HG03060 (cell line): ENCODE measurements at regions not wholly inside any gene's neighbourhood (a gene's known extent, or its start where the extent isn't known, plus 50 kb on each side); places are given as distances from the start of the nearest gene placed in this dataset.
"Not testable (repeated sequence)": the region's sequence is repeated elsewhere in the genome, so short reads cannot be mapped to it uniquely, and the experiment has no call there.

Experiments used
- ATAC-seq: cut with Tn5 transposase; IDR thresholded peaks from one replicate; pipeline ENCODE4 v1.9.1; 2021; ENCODE audit warnings: low read depth, moderate number of reproducible peaks; ENCODE audit not compliant: unreplicated experiment

DNA sequence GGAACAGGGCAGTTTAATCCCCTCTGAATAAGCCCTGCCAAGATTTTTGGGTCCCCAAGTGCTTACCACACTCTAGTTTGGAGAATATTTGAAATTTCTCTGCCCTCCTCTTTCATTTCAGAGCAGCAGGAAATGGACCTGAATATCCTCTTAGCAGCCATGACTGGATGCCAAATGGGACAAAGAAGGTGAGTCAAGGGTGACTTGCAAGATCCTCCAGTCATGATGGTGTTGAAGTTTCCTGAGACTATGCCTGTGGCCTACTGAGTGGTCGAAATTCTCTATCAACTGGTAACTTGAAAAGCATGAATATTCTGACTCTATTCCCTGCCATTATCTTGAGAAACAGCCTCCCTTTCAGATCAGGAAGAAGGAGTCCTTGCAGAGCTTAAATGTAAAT is 1674.7 kb upstream of the SEL1L start:
- no peak for ATAC-seq

DNA sequence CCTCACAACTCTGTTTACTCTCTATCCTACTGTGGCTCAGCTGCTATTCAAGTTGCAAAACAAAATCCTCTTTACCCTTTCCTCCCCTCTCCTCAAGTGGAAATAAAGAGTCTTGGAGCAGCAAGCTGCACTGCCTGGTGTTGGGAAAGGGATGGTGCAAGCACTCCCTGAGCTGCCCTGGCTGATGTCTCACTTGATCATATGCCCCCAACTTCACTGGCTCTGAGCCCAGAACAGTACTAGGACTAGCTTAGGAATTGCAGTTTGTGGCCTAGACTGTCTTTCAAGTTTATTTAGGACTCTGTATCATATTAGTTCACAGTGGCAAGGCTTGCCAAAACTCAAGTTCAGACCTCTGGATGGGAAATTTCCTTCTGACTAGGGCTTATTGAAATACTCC is 1683.8 kb upstream of the SEL1L start:
- no peak for ATAC-seq

- ATAC-seq, result no peak
These were observed 1714.4 kb upstream of the SEL1L start for GRCh38 chr14:83247924-83248639.

- no peak for ATAC-seq
These were observed 1717.7 kb upstream of the SEL1L start for GRCh38 chr14:83251402-83251801.

GRCh38 chr14:83253870-83254269 is 1720.2 kb upstream of the SEL1L start:
- ATAC-seq, result no peak

DNA sequence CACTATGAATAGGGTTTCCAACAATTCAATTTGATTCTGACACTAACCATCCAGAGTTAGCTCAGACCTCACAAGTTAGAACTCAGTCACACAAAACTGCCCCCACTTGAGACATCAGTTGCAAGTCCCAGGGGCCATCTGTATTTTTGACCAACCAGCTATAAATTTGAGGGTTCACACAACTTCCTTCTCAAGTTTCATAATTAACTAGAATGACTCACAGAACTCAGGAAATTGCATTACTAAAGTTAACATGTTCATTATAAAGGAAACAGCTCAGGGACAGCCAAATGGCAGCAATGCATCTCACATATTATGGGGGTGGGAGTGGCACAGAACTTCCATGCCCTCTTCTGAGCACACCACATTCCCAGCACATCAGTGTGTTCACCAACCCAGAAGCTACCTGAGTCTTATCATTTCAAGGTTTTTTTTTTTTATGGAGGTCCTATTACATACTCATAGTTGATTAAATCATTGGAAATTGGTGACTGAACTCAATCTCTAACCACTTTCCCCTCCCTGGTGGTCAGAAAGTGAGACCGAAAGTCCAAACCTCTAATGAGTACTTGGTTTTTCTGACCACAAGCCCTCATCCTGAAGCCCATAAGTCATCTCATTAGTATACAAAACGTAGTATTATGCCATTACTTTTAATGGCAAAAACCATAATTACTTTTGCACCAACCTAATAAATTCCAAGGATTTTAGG is 1721.5 kb upstream of the SEL1L start:
- peak; percentile 38 for ATAC-seq

DNA sequence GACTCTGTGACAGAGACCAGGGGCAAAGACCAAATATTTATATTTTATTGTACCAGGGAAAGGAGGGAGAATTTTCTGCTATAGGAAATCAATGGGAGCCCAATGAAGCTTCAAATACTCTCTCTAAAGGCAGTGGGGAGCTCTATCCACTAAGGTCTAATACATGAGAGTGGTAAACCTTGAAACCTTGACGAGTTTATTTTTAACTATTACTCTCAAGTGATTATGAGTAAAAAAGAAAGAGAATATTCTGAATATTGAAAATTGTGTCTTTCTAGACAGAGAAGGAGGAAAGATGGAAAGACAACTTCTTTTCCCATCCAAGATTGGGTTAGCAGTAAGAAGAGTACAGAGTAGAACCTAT is 1722.1 kb upstream of the SEL1L start:
- no peak for ATAC-seq

GRCh38 chr14:83257466-83258439 is 1724.1 kb upstream of the SEL1L start:
- no peak for ATAC-seq

- ATAC-seq, result no peak
These were observed 1727.1 kb upstream of the SEL1L start for GRCh38 chr14:83260751-83261150.

GRCh38 chr14:83269583-83269982 is 1735.9 kb upstream of the SEL1L start:
- no peak for ATAC-seq

DNA sequence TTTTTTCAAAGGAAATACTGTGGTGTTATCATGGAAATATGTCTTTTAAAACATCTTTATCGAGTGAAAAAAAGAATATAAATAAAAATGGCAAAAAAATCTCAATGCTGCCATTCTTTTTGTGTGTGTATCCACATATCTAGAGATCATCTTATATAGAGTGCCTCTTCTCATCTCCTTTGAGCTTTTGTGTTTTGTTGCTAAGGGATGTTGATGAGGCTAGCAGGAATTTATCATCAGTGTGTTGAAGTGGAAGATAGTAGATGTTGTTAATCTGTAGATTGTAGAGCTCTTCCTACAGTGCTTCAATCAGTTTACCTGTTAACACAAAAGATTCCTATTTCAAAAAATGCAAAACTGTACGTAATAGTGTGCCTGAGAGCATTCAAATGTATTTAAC is 1738.0 kb upstream of the SEL1L start:
- no peak for ATAC-seq

DNA sequence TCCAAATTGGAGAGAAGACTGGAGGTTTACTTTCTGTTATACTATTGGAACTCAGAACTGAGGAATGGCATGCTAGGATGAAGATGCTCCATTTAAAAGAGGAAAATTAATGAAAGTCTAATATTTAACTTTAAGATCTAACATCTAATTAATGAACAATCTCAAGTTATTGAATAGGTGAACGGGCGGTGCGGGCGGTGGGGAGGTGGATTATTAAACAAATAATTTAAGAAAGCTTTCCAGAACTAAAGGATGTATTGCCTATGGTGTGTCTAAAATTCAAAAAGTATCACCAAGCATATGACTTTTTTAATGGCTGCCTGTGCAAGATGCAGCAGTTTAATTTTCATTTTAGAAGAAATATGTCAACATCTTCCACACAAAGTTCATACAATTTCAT is 1747.1 kb upstream of the SEL1L start:
- ATAC-seq, result no peak

GRCh38 chr14:83282706-83283105 is 1749.1 kb upstream of the SEL1L start:
- no peak for ATAC-seq

DNA sequence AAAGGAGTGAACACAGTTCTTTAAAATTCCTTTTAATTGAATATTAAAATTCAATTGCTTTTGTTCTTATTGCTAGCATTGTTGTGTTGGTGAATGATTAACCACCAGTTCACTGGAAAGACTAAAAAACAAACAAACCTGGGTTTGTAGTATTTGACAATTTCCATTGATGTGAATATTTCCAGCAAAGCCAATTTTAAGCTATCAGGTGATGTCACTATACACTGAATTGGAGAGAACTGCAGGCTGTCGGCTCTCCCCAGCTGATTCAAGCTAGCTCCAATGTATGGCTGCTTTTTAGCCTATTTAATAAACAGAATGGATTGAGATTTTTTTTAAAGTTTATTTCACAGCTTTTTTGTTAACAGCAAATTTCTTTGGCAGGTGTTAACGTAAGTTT is 1753.6 kb upstream of the SEL1L start:
- ATAC-seq, result no peak

DNA sequence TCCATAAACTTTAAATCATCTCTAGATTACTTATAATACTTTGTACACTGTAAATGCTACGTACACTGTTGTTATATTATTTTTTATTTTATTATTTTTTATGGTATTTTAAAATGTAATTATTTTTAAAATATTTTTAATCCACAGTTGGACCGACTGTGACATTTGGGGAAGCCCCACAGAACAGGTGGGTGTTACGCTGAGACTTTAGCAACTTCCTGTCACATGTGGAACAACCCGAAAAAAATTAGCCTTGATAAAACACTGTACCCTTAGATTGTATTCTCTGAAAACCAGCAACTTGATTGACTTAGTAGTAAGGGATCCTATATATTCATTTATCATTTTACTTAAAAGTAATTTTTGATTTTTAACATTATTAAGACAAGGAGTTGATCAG is 1755.7 kb upstream of the SEL1L start:
- no peak for ATAC-seq

GRCh38 chr14:83289896-83290295 is 1756.2 kb upstream of the SEL1L start:
- no peak for ATAC-seq

GRCh38 chr14:83290447-83290846 is 1756.8 kb upstream of the SEL1L start:
- no peak for ATAC-seq

DNA sequence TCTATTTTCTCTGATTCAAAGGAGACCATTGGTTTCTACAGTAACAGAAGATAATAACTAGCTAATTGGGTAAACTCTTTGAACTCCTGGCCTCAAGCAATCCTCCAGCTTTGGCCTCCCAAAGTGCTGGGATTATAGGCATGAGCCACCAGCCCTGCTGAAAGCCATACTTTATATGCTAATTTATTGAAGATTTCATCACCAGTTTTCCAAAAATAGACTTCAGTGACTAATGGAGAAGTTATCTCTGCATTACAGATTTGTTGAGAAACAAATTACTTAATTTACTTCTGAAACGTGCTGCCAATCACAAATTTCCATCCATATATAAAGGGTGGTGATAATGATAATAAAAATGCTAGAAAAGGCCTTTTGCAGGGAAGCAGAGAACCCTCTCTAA is 1758.1 kb upstream of the SEL1L start:
- ATAC-seq, result no peak

DNA sequence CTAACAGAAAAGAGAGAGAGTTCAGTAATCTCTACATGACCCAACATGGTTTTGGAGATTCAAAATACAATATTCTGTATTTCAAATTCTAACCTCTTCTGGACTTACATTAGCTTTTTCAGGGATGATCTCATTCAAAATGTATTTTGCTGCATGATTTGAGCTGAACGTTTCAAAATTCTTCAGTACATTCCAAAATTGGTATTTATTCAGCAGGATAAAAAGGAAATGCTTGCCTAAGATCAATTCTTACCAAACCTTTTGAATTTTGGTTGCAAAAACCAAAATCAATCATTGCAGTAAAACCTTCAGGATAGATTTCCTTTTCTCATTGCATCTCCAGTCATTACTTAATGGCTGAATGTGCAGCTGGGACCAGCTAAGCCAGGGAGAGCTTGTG is 1761.3 kb upstream of the SEL1L start:
- ATAC-seq, result no peak

GRCh38 chr14:83297361-83297760 is 1763.7 kb upstream of the SEL1L start:
- no peak for ATAC-seq

- not testable (repeated sequence) for ATAC-seq
These were observed 1764.4 kb upstream of the SEL1L start for GRCh38 chr14:83298016-83298415.
